GM12891 (cell line): ENCODE measurements at regions not wholly inside any gene's neighbourhood (a gene's known extent, or its start where the extent isn't known, plus 50 kb on each side); places are given as distances from the start of the nearest gene placed in this dataset.

Experiments
- DNase-seq: peaks from one replicate; pipeline ENCODE4 v3.0.0; 2011; ENCODE audit warnings: low spot score; ENCODE audit not compliant: insufficient read length
- FAIRE-seq: peaks from 2 replicates; lab custom pipeline; 2011; peaks lifted over from hg19 to GRCh38; lab: Jason Lieb, UNC
- PAX5 ChIP-seq: IDR thresholded peaks from 2 replicates; pipeline ENCODE4 v1.6.1; 2011; ENCODE audit warnings: low read length, moderate library complexity, mild to moderate bottlenecking; ENCODE audit not compliant: insufficient read depth, severe bottlenecking
- POLR2A ChIP-seq: IDR thresholded peaks from 2 replicates; pipeline ENCODE4 v1.6.1; 2011; ENCODE audit warnings: low read depth, low read length, control low read depth
- POLR2AphosphoS5 ChIP-seq: IDR thresholded peaks from 2 replicates; pipeline ENCODE4 v1.6.1; 2011; ENCODE audit warnings: low read depth, low read length, control low read depth
- POU2F2 ChIP-seq: IDR thresholded peaks from 2 replicates; pipeline ENCODE4 v1.6.1; 2011; ENCODE audit warnings: low read depth, mild to moderate bottlenecking, control low read depth, low read length, moderate library complexity
- SPI1 ChIP-seq: IDR thresholded peaks from 2 replicates; pipeline ENCODE4 v1.6.1; 2011; ENCODE audit warnings: low read depth, low read length, control low read depth
- TAF1 ChIP-seq: IDR thresholded peaks from 2 replicates; pipeline ENCODE4 v1.6.1; 2011; ENCODE audit warnings: low read depth, low read length, control low read depth

DNA sequence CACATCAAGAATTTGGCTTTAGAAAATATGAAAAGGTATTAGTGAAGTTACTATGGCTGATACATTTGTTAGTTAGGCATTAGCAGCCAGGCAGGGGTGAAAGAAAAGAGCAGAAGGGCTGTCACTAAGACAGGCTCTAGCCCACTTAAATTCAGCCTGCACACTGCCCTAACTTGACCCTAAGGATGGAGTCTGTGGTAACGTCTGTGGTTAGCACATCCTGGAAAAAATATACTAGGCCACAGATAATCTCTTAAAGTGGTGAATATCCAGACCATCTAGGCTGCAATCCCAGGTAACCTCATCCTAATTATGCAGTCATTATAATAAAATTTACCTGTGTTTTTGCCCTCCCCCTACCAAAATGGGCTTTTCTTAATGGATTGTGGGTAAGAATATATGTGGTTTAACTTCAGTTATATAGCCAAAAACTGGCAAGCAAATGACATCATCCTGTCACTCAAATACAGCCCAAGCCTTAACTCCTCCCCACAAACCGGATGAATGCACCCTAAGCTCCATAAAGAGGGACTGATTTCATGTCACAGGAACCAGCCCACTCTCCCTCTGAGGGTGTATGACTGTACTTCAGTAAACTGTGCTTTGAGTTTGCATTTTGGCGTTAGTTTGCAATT is 440.9 kb downstream of the LRFN5 start:
- FAIRE-seq (no peak), DNase-seq (no peak)
- no peak for TF ChIP-seq PAX5
- TF ChIP-seq POU2F2: no peak
- TF ChIP-seq TAF1: no peak
- no peak for TF ChIP-seq SPI1
- TF ChIP-seq POLR2AphosphoS5: no peak
- no peak for TF ChIP-seq POLR2A

DNA sequence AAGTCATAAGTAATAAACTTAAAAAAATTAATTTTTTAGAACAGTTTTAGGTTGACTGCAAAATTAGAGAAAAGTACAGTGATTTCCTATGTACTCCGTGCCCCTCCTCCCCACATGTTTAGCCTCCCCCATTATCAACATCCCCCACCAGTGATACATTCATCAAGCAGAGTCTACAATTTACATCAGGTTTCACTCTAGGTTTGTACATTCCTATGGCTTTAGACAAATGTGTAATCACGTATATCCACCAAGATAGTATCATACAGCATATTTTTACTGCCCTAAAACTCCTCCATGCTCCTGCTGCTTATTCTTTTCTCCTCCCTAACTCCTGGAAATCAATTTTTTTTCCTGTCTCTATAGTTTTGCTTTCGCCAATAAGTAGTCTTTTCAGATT is 438.7 kb downstream of the LRFN5 start:
- FAIRE-seq (no peak), DNase-seq (no peak)
- TF ChIP-seq POU2F2: no peak
- TF ChIP-seq POLR2A: no peak
- no peak for TF ChIP-seq SPI1
- TF ChIP-seq PAX5: no peak
- TF ChIP-seq TAF1: no peak
- TF ChIP-seq POLR2AphosphoS5: no peak

DNA sequence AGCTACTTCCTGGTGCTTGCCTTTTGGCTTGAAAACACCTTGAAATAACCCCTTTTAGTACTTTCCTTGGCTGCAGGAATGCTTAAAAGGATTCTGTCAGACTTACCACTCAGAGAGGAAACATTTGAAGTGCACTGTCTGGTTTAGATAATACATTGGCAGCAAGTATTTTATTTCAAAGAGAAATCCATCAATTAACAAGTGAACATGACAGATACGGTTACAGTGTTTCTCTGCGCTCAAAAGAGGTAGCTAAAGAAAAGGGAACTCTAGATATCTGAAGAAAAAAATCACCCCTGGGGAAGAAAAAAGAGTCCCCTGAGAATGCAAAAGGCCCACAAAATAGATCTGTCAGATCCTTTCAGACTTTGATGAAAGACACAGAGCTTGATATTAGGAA is 421.9 kb downstream of the LRFN5 start:
- DNase-seq (no peak), FAIRE-seq (no peak)
- TF ChIP-seq TAF1 (no peak), PAX5 (no peak), POLR2A (no peak), SPI1 (no peak), POU2F2 (no peak)

DNA sequence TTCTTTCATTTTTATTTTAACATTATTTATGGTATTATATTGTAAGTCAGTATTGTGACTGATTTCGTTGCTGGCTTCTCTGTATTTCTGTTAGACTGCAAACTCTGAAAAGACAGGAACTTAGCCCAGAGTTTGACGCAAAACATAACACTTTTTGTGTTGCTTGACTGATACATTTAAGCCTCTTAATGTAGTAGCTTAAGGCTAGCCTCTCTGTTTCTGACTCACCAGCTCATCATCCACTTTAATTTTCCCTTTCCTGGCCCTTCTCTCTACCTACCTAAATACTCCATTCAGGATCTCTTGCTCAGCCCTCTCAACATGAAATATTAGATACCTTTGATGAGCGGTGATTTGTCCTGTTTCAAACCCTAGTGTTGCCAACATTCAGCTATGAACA is 420.6 kb downstream of the LRFN5 start:
- no peak for FAIRE-seq
- no peak for DNase-seq
- no peak for TF ChIP-seq POU2F2
- TF ChIP-seq POLR2AphosphoS5: no peak
- no peak for TF ChIP-seq TAF1
- no peak for TF ChIP-seq PAX5
- no peak for TF ChIP-seq POLR2A
- no peak for TF ChIP-seq SPI1

DNA sequence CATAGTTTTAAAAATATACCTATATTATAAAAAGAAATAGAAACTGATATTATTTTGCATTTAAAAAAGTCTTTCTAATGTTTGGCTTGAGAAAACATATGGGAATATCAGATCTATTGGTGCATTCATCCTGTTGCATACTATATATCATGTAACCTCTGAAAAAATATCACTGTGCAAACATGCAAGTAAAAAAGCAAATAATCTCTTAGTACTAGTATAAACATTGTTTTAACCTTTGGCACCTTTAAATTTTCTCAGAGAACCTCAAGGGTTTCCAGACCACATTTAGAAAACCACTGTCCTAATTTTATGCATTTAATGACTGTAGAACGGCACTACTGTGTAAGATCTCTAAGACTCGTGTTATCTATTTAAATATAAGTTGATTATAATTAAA is 416.8 kb downstream of the LRFN5 start:
- DNase-seq (no peak), FAIRE-seq (no peak)
- TF ChIP-seq TAF1 (no peak), POLR2AphosphoS5 (no peak), POLR2A (no peak), SPI1 (no peak), POU2F2 (no peak), PAX5 (no peak)

DNA sequence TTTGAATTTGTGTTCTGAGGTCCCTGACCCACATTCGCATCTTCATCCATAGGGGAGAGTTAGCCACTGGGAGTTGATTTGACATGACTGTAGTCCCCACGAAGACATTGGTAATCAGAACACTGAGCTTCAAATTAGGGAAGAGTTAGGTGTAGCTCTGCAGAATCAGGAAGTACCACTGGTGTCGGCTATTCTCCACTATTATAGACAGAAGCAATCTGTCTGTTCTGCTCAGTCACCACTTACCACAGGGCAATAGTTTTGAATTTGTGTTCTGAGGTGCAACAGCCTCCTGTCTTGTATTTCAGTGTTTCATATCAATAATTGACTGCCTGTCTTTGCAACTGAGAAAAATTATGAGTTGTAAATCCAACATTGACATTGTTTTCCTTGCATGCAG is 407.6 kb downstream of the LRFN5 start:
- TF ChIP-seq POLR2AphosphoS5 (no peak), POU2F2 (no peak)
- FAIRE-seq (no peak), DNase-seq (no peak)

DNA sequence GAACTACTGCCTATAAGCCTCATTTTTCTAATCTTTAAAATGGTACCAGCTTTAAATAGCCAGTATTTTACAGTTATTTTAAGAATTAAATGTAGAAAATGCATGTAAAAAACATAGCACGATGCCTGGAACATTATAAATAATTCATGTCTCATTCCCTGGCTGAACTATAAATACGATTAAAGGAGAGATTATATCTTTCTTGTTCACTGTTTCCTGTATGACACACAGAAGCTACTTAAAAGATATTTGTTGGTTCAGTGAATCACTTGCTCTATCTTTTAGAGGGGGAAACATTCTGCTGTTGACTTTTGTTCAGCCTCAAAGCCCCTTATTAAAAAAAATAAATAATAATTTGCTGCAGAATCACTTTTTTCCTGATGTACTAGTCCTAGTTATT is 406.9 kb downstream of the LRFN5 start:
- no peak for TF ChIP-seq POU2F2
- TF ChIP-seq PAX5: no peak
- TF ChIP-seq TAF1: no peak
- TF ChIP-seq POLR2AphosphoS5: no peak
- TF ChIP-seq POLR2A: no peak
- TF ChIP-seq SPI1: no peak
- DNase-seq: no peak
- no peak for FAIRE-seq

DNA sequence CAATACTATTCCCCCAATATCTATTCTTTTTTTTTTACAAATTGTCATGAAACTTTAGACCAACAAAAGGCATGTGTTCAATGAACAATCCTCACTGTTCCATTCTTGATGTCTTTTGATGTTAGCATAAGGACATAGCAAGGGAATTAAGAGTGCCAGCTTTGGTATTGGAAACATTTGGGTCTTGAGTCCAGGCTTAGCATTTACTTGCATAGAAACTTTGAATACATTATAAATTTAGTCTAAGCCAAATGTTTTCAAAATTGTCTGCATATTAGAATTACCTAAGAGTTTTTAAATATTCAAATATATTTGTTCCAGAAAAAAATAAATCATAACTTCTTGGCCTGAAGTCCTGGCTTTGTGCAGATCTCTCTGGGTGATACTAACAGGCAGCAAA is 406.5 kb downstream of the LRFN5 start:
- DNase-seq (no peak), FAIRE-seq (no peak)
- no peak for TF ChIP-seq PAX5
- TF ChIP-seq POLR2AphosphoS5: no peak
- TF ChIP-seq SPI1: no peak
- no peak for TF ChIP-seq POU2F2
- no peak for TF ChIP-seq TAF1
- no peak for TF ChIP-seq POLR2A

DNA sequence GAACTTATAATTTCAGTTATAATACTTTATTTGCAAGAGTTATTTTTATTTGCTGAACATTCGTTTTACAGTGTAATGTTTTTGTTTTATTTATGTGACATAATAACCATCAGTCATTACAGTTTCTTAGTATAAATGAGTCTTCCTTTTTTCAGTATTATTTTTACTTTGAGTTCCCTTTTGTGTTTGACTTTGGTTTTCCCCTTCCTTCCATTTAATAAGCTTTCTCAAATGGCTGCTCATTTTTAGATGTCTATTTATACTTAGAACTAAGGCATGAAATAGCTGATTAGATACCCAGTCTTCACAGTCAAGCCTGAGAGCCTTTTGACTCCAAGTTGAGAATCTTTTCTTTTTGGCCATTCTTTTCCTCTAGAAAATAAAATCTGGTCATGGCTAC is 404.5 kb downstream of the LRFN5 start:
- TF ChIP-seq POU2F2: no peak
- peak; percentile 32; the same call in 1 of the 2 replicates for TF ChIP-seq SPI1
- DNase-seq (no peak), FAIRE-seq (no peak)

DNA sequence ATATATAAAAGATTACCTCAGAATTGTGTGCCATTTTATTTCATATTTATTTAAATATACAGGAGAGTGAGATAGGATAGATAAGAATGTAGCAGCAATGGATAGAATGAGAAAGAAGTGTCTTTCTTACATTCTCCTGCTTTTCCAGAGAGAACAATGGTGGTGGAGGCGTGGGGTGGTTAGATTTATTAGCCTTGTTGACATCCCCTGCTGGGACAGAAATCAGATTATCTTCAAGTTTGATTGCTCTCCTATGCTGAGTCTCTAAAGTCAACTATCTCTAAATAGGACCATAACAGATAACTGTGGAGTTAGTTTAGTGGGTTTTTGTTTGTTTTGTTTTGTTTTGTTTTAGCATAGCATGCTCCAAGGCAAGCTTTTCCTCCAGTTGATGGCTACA is 397.6 kb downstream of the LRFN5 start:
- TF ChIP-seq PAX5 (no peak), SPI1 (no peak), POU2F2 (no peak), TAF1 (no peak), POLR2AphosphoS5 (no peak), POLR2A (no peak)
- FAIRE-seq: no peak
- no peak for DNase-seq

DNA sequence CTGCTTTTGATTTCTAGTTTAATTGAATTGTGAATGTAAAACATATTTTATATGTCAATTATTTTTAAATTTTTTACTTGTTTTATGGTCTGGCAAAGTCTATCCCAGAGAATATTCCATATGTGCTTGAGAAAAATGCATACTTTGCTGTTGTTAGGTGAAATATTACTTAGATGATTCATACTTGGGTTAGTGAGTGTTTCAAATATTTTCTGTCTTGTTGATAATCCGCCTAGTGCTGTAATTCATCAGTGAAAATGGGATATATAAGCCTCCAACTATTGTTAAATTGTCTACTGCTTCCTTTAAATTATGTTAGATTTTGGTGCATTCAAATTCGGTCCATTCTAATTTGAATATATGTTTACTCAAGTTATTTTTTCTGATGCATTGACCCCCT is 395.5 kb downstream of the LRFN5 start:
- FAIRE-seq: no peak
- TF ChIP-seq POLR2AphosphoS5 (no peak), PAX5 (no peak), SPI1 (no peak), TAF1 (no peak), POLR2A (no peak), POU2F2 (no peak)
- no peak for DNase-seq
